A673 (cell line): ENCODE measurements at regions not wholly inside any gene's neighbourhood (a gene's known extent, or its start where the extent isn't known, plus 50 kb on each side); places are given as distances from the start of the nearest gene placed in this dataset.
A peak's percentile ranks its signal among the peaks of the same experiment; 100 is the strongest.

Experiments
- EZH2 ChIP-seq: fragments of 200-600 bp; sonication (generic); IDR thresholded peaks from 2 replicates; pipeline ENCODE4 v1.6.1; 2017; ENCODE audit warnings: borderline replicate concordance, low read depth, mild to moderate bottlenecking, mixed read lengths, antibody characterized with exemption, low read length; ENCODE audit not compliant: poor library complexity, severe bottlenecking
- TF ChIP-seq, protein P1 (sequence below): fragments of 300-800, 200-600 bp; sonication (generic); conservative IDR thresholded peaks from 2 replicates; pipeline ENCODE4 v1.5.1; 2017; ENCODE audit warnings: low read depth, mild to moderate bottlenecking, antibody characterized with exemption, low read length, moderate library complexity, mixed read lengths

DNA sequence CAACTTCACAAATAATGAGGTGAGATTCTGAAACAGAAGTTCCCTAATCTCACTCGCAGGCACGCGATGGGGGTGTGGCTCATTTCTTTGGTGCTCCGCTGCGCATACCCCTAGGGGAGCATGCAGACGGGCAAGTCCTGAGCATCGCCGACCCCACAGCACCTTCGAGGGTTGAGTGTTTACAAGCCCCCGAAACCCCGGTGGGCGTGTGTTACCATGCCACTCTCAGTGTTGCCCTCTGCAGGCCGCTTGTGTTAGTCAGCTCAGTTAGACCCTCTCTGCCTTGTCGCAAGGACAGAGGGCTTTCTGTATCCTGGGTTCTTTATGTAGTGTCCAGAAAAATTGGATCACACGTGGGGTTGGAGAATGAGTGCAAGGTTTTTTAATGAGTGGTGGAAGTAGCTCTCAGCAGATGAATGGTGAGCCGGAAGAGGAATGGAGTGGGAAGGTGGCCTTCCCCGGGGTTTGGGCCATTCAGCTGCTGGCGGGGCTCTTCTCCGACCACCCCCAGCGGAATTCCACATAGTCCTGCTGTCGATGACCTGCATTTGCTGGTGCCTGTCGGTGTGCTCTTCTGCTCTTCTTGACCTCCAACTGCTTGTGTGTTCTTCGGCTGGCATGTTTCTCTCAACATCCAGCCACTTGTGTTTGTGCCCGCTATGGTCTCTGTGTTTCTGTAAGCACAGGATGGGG is 191.3 kb downstream of the RPRM start:
- TF ChIP-seq, protein P1, sequence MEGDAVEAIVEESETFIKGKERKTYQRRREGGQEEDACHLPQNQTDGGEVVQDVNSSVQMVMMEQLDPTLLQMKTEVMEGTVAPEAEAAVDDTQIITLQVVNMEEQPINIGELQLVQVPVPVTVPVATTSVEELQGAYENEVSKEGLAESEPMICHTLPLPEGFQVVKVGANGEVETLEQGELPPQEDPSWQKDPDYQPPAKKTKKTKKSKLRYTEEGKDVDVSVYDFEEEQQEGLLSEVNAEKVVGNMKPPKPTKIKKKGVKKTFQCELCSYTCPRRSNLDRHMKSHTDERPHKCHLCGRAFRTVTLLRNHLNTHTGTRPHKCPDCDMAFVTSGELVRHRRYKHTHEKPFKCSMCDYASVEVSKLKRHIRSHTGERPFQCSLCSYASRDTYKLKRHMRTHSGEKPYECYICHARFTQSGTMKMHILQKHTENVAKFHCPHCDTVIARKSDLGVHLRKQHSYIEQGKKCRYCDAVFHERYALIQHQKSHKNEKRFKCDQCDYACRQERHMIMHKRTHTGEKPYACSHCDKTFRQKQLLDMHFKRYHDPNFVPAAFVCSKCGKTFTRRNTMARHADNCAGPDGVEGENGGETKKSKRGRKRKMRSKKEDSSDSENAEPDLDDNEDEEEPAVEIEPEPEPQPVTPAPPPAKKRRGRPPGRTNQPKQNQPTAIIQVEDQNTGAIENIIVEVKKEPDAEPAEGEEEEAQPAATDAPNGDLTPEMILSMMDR: peak; percentile 71
- no peak for TF ChIP-seq EZH2
